ENCODE measurements at regions not wholly inside any gene's neighbourhood (a gene's known extent, or its start where the extent isn't known, plus 50 kb on each side); places are given as distances from the start of the nearest gene placed in this dataset.

GRCh38 chr12:67116134-67116533 is 153.0 kb upstream of the CAND1 start:
- Mint-ChIP-seq H3K27ac (no peak overlapping the region), H3K36me3 (ENCODE audit: low read depth) (no peaks in the 10 kb centered on the region), H3K27me3 (ENCODE audit: low read depth, poor library complexity) (peaks cover 15% of the 10 kb centered on the region), H3K4me3 (no peak overlapping the region), H3K4me1 (no peaks in the 10 kb centered on the region), H3K9me3 (no peaks in the 10 kb centered on the region)
- TF ChIP-seq CTCF (IDR thresholded peaks at IDR 0.05) = no peak
- DNase-seq = no peak

- no peak for TF ChIP-seq CTCF (IDR thresholded peaks at IDR 0.05)
- H3K4me3 Mint-ChIP-seq = no peak overlapping the region
- no peaks in the 10 kb centered on the region for H3K9me3 Mint-ChIP-seq
- H3K36me3 Mint-ChIP-seq (ENCODE audit: low read depth) = no peaks in the 10 kb centered on the region
- no peak for DNase-seq
- H3K4me1 Mint-ChIP-seq = no peaks in the 10 kb centered on the region
- no peak overlapping the region for H3K27ac Mint-ChIP-seq
- peaks cover 31% of the 10 kb centered on the region for H3K27me3 Mint-ChIP-seq (ENCODE audit: low read depth, poor library complexity)
Observed at GRCh38 chr12:67122584-67122983, 146.6 kb upstream of the CAND1 start.

GRCh38 chr12:67137256-67137655 is 131.9 kb upstream of the CAND1 start:
- DNase-seq = no peak
- peaks cover 7% of the 10 kb centered on the region for H3K4me1 Mint-ChIP-seq
- no peak for TF ChIP-seq CTCF (IDR thresholded peaks at IDR 0.05)
- H3K4me3 Mint-ChIP-seq = no peak overlapping the region
- no peaks in the 10 kb centered on the region for H3K36me3 Mint-ChIP-seq (ENCODE audit: low read depth)
- no peak overlapping the region for H3K27ac Mint-ChIP-seq
- no peaks in the 10 kb centered on the region for H3K9me3 Mint-ChIP-seq
- peaks cover 5% of the 10 kb centered on the region for H3K27me3 Mint-ChIP-seq (ENCODE audit: low read depth, poor library complexity)

- no peak for DNase-seq
- Mint-ChIP-seq H3K4me1 (peaks cover 7% of the 10 kb centered on the region), H3K4me3 (no peak overlapping the region), H3K27me3 (ENCODE audit: low read depth, poor library complexity) (peaks cover 5% of the 10 kb centered on the region), H3K36me3 (ENCODE audit: low read depth) (no peaks in the 10 kb centered on the region), H3K9me3 (no peaks in the 10 kb centered on the region), H3K27ac (no peak overlapping the region)
- TF ChIP-seq CTCF (IDR thresholded peaks at IDR 0.05) = no peak
Observed at GRCh38 chr12:67141296-67142018, 127.7 kb upstream of the CAND1 start.

- Mint-ChIP-seq H3K4me3 (no peak overlapping the region), H3K9me3 (no peaks in the 10 kb centered on the region), H3K36me3 (ENCODE audit: low read depth) (no peaks in the 10 kb centered on the region), H3K4me1 (peaks cover 7% of the 10 kb centered on the region), H3K27ac (no peak overlapping the region), H3K27me3 (ENCODE audit: low read depth, poor library complexity) (no peaks in the 10 kb centered on the region)
- DNase-seq = no peak
- no peak for TF ChIP-seq CTCF (IDR thresholded peaks at IDR 0.05)
Observed at GRCh38 chr12:67145692-67146091, 123.5 kb upstream of the CAND1 start.

GRCh38 chr12:67147030-67147429 is 122.1 kb upstream of the CAND1 start:
- no peaks in the 10 kb centered on the region for H3K27me3 Mint-ChIP-seq (ENCODE audit: low read depth, poor library complexity)
- no peak overlapping the region for H3K27ac Mint-ChIP-seq
- DNase-seq = no peak
- H3K9me3 Mint-ChIP-seq = no peaks in the 10 kb centered on the region
- no peak overlapping the region for H3K4me3 Mint-ChIP-seq
- H3K36me3 Mint-ChIP-seq (ENCODE audit: low read depth) = no peaks in the 10 kb centered on the region
- H3K4me1 Mint-ChIP-seq = no peaks in the 10 kb centered on the region
- no peak for TF ChIP-seq CTCF (IDR thresholded peaks at IDR 0.05)
